ENCODE measurements at regions not wholly inside any gene's neighbourhood (a gene's known extent, or its start where the extent isn't known, plus 50 kb on each side); places are given as distances from the start of the nearest gene placed in this dataset.

DNA sequence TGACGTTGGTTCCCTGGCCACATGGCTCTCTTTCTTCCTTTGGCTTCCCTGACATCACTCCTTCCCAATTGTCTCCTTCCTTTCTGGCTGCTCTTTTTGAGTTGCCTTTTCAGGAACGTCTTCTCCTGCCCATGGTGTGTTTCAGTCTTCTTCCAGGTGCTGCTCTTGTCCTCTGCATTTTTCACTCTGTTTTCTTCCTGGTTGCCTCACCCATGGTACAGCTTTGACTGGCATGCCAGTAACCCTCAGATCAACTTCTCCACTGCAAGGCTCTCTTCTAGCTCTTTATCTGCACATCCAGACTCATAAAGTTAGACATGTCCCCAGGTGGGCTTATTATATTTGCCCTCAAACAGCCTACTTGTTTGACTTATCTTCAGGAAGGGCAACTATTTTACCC, 91.0 kb upstream of the ANKH start:
- no peak for DNase-seq

DNA sequence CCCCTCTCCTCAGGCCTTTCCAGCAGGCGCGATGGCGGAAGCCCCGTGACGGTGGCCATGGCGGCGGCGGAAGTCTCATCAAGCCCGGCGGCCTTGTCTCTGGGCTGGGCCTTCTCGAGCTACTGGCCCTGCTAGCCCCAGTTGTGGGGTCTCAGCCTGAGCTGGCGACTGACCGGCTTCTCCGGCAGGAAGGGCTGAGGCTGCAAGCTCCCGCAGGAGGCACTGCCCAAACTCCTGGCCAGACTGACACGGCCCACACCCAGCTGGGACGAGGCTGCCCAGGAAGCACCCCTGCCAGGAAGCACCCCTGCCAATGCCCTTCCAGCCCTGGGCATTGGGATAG, 88.5 kb upstream of the ANKH start:
- no peak for DNase-seq

DNA sequence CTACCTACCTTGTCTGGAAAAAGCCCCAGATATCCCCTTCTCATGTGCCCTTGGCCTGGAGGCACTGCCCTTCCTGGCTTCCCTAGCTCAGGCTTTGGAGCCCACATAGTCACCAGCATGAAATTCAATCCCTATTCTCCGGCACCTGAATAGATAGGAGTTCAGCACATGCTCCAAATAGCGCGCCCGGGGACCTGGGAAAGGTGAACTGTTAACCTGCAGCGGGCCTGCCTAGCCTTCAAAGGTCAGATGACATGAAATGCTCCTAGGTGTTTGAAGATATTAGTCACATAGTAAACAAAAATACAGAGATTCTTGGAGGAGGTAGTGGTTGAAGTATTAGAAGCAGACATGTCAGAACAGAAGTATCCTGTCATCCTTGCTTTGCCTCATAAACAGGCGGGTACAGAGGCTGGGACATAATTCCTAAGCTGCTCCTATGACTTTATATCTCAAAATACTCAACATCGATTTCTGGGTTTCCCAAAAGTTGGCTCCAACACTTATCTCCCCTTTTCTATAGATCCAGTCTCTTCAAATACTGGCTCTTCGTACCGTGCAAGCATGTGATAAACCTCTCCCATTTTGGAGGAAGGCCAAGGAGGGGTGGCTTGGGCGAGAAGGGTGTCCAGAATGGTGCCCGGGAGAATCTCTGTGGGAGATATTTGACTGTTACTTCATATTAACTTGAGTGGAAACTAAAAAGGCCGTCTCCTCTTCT, 88.0 kb upstream of the ANKH start:
- DNase-seq, result no peak

DNA sequence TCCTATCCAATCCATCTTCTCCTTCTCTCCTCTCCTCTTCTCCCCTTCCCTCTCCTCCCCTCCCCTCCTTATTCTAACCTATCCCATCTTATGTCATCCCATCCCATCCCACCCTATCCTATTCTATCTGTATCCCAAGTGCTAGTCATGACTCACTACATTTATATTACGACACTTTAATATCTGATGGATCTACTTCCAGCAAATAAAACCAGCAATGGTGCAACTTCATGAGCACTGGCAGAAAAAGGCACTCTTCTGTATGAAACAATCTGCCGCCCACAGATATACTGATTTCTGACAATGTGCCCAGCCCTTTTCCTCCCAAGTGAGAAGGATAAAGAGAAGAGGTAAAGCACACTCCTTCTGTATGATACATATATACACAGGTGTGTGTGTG, 86.6 kb upstream of the ANKH start:
- DNase-seq, result no peak

DNA sequence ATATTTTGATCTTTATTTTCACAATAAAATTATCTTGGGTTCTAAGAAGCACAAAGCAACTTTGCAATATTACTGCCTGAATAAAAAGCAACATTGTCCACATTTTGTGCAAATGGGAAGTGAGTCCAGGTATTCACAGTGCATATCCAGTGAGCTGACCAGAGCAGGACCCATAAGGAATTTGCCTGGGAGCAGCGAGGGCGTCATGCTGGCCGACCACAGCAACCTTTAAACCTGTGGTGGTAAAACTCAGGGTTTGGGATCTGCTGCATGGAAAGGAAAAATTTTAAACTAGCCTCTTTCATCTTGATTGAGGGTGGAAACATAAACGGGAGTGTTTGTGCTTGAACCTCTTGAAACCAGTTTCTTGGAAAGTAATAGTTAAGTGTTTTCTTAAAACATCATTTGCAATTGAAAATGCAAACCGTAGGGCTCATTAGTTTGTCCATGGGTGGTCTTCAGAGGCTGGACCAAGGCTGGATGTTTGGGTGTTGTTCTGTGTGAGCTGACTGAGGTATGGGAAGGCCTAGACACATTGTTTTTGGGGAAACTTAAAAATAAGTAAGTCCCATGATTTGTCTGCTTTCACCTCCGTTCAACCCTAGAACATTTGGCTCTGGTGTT, 85.0 kb upstream of the ANKH start:
- no peak for DNase-seq

DNA sequence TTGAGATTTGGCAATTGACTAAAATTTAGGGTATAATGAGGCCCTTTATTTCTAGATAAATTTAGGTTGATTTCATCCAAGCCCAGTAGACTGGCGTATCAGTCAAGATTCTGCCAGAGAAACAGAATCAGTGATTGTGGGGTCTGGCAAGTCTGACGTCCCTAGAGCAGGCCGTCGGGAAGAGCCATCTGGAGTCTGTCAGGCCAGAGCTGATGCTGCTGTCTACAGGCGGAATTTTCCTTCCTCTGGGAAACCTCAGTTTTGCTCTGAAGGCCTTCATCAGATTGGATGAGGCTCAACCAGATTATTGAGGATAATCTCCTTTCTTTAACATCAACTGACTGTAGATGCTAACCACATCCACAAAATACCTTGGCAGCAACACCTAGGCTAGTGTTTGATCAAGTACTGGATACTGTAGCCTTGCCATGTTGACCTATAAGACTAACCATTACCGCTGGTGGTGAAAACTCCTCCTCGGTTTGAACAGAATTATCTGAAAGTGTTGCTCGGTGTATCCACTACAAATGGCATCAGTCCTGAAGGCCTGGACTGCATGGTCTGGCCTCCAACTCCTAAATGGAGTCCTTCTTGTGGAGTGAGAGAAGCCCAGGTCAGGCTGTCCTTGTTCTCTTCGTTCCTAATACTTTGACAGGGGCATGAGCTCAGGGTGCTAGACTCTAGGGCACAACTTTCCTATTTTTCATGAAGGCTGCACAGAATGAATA, 83.2 kb upstream of the ANKH start:
- DNase-seq, result no peak

DNA sequence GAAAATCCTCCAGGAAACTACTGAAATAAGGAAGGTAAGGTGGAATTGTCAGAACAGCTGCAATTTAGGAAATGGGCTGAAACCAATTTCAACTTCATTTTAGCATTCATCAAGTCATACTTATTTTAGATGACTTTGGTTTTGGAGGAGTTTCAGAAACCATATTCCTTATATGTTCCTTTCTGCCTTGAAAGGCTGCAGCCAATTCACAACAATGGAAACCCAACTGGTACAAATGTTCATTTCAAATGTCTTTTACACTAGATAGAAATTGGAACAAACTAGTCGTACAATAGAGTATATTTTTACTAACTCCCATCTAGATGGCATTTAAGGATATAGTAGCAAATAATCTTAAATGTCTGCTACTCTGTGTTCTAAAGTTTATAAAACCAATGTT, 82.6 kb upstream of the ANKH start:
- DNase-seq, result no peak

DNA sequence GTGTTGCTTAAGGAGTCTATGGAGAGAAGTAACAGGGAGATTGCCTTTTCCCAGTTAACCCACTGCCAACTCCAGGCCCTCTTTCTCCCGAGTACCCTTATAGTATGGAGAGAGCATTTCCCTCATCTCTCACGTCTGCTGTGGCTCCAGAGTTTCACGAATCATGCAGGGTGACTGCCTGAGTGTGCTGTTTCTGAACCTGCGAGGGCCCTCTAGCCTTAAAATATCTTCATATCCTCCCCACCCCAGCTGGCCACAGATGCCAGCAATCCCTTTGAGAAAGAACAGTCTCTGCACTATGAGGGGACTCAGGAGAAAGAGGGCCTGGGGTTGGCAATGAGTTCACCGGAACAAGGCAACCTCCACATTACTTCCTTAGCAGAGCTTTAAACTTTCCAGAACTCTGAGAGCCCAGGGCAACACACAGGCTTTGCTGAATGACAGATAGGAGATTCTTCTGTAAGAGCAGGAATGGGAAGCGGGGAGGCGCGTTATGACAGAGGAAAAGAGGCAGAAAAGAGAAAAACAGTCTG, 81.6 kb upstream of the ANKH start:
- no peak for DNase-seq

DNA sequence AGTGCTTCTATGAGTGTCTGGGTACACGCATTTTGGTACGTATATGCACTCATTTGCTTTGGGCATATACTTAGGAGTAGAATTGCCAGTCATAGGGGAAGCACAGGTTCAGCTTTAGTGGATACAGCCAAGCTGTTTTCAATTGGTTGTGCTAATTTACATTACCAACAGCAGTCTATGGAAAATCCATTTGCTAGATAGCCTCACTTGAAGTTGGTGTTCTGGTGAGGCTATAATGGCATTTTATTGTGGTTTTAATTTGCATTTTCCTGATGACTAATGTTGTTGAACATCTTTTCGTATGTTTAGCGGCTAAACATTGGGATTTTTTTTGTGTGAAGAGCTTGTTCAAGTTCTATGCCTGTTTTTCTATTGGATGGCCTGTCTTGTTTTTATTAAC, 76.8 kb upstream of the ANKH start:
- DNase-seq, result no peak

DNA sequence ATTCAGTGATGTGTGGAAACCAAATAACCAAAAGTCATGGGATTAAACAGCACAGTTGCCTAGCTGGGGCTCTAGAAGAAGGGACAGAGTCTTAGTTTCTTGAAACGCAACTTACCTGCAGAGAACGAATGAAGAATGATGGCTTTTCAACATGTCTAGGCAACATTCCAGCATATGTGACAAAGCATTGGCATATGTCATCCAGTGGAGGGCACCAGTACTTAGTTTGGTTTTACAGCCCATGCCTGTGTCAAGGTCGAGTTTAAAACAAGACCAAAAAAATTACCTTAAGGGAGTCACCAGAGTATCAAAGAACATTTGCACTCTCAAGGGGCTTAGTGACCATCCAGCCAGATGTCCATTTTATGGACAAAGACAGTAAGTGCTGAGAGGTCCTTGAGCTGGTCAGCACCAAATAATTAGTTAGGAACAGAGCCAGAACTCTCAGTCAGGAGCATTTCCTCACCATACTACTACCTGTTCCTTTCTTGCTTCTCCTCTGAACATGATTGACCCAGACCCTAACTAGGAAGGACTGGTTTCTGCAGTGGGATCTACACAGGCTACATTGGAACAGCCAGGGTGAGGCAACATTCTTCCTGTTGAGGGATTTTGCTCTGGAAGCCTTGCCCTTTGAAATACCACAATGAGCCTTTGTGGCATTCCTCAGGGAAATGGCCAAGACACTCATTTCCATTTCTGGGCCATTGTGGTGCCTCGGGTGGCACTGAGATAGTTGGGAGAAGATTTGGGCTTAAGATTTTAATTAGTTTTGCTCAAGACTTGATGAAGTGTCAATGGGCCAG, 75.4 kb upstream of the ANKH start:
- no peak for DNase-seq

DNA sequence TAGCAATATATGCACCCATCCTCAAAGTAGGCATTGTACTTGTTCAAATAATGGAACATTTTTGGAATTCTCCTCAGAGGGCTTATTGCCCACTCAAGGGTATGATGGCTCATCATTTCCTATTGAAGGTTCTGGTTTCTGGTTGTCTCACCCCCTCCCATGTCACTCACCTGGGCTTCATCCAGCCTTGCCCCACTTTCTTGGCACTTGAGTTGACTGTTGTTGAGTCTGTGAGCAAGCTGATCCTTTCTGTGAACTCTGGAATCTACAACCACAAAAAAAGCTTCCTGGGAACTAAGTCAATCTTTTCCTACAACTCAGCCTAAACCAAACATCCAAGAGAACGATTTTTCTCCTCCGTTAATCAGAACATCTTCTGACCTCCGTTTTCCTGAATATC, 73.9 kb upstream of the ANKH start:
- no peak for DNase-seq

DNA sequence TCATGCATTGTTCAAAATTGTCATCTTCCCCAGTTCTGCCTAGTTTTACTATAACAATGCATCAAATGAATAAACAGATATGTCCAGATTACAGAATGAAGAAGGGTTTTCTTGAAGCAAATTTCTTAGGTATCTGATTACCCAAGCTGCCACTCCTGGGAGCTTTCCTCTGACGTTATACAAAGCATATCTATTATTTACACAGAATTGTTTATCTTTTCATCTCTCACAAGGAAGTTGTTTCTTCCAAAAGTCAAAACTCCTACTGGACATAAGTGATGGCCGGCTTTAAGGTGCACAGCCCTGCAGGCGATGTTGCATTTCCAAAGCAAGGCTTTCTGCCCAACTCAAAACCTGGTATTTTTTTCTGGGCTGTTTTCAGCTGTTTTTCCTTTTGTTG, 73.4 kb upstream of the ANKH start:
- no peak for DNase-seq

DNA sequence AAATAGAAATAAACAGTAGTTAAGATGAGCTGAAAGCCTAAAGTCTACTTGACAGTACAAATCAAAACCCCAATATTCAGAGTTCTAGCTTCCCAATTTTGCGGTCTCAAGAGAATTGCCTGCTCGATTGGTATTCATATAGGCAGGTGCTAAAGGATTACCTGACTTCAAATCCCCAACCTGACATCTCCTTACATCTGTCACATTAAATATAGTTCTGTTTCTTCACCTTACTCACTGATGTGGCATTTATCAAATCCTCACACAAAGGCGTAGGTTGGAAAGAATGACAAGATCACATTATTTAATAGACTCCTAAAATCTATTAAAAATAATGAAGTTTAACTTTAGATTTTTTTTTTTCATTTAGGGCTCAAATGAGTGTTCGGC, 72.8 kb upstream of the ANKH start:
- no peak for DNase-seq

DNA sequence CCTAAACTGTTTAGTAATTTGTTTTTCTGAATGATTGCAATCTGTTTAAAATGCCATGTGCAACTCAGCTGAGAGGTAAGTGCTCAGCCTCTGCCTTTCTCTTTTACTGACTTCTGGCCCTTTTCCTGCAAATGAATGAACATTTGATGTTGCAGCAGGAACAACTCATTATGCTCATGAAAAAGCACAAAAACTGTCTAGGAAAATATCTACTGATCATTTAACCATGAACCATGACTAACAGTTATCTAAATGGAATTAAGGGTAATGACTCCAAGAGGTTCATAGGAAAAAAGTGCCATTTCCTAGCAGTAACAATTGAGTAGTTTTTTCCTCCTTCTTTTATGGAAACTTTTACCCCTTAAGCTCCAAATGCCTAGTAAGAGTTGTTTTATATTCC, 70.6 kb upstream of the ANKH start:
- no peak for DNase-seq

DNA sequence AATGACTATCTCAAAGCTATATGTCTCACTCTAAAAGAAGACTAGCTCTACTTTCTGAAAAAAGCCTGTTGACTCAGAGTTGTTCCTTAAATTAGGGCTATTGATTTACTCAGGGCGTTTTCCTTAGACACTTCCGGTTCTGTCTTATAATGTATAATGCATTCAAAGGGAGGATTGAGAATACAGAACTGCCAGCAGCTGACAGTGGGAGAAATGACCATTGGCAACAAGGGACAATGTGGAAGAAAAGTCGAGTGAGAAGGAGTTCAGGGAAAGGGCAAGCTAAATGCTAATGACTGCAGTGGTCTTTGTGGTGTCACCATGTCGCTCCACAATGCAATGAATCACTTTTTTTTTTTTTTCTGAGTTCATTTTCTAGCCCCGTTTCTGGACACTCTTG, 65.7 kb upstream of the ANKH start:
- DNase-seq, result no peak

DNA sequence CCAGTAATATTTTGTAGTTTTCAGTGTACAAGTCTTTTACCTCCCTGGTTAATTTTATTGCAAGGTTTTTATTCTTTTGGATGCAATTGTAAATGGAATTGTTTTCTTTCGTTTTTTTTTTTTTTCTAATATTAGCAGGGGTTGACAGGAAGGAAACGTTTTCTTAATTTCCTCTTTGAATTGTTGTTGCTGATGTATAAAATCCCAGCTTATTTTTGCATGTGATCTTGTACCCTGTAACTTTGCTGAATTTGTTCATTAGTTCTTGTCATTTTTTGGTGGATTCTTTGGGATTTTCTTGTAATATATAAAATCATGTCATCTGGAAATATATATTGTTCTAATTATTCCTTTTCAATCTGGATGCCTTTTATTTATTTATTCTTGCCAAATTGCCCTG, 65.0 kb upstream of the ANKH start:
- DNase-seq, result no peak

DNA sequence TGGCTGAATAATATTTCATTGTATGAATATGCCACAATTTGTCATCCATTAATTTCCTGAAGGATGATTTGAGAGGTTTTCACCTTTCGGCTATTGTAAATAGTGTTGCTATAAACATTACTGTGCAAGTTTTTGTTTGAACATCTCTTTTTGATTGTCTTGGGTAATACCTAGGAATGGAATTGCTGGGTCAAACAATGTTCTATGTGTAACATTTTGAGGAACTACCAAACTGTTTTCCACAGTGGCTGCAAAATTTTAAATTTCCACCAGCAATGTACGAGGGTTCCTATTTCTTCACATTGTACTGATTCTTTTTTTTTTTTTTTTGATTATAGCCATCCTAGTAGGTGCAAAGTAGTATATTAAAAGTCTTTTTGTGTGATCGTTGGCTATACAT, 63.8 kb upstream of the ANKH start:
- no peak for DNase-seq

DNA sequence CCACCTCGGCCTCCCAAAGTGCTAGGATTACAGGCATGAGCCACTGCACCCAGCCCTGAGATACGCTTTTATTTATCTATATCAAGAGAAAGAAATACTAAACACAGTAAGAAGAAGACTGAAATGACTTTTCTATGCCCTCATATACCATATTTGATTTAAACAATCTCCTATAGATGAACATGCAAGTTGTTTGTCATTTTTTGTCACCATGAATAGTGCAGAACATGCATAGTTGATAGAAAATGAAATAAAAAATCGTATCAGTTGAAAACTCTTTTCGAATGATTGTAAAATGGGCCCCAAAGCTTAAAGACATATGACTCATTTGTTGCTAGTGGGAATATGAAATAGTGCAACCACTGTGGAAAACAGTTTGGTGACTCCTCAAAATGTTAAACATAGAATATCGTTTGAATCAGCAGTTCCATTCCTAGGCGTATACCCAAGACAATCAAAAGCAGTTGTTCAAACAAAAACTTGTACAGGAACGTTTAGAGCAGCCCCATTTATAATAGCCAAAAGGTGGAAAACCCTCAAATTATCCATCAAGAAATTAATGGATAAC, 61.4 kb upstream of the ANKH start:
- no peak for DNase-seq

DNA sequence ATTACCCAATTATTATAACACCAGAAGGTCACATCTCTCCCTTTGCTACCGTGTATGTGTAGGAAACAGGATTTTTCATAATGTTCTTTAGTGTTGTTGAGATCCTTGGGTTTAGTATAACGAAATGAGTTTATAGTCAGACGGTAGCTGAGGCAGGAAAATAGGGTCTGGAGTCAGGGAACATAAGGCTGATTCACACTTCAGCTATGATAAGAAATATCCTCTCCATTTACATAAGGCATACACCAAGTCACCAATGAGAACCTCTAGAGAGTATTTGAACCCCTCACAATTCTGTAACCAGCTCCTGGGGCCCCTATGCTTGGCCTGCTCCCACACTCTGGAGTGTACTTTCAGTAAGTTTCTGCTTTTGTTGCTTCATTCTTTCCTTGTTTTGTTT, 58.9 kb upstream of the ANKH start:
- DNase-seq, result no peak

DNA sequence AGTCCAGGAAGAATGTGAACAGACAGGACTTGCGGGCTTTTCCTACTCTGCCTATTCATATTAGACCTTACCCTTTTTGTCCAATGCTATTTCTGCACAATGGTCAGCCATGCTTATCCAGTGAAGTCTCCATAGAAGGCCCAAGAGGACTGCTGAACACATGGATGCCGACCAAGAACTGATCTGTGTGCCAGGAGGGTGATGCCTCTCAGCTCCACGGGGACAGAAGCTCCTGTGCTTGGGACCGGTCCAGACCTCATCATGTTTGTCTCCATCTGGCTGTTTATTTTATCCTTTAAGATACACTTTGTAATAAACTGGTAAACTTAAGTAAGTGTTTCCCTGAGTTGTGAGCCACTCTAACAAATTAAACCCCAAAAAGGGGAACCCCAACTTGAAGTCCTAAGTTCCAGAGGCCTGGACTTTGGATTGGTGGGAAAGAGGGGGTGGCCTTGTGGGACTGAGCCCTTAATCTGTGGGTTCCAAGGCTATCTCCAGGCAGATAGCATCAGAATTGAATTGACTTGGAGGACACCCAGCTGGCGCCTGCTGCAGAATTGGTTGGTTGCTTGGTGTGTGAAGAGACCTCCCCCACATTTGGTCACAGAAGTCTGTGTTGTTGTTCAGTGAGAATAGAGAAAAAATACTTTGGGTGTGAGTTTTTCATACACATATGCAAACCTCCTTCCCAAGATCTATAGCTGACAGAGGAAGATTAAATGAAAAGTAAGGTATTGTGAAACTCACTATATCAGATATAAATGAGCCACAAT, 57.9 kb upstream of the ANKH start:
- DNase-seq, result no peak

DNA sequence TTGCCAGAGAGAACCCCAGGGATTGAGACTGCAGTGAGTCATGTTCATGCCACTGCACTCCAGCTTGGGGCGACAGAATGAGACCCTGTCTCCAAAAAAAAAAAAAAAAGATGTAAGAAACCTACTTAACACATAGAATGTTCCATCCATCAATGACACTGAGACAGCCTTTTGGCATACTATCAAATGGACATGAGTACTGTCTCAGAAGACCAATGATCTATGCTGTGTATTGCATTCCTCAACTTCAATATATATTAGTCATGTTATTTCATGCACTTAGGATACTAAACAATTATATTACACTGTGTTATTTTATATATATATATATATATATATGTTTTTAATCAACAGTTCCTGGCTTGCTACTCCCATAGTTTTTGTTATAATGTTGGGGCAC, 57.1 kb upstream of the ANKH start:
- no peak for DNase-seq

DNA sequence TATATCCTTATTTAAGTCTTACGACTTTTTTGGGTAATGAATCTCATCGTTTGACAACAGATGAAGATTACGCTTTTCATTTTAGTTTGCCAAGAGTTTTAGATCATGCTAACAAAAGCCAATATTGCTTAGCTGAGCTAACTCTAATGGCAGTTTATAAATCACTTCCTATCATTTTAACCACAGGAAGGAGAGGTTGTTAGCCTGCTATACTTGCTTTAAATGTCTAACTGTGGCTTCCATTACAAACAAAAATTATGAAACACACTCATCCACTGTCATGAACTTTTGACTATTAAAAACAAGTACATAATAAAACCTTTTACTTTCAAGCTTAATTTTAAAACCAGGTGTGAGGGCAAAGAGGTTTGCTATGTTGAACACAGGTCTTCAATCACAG, 53.7 kb upstream of the ANKH start:
- no peak for DNase-seq
